NCI-H1105 (cell line): ENCODE measurements at regions not wholly inside any gene's neighbourhood (a gene's known extent, or its start where the extent isn't known, plus 50 kb on each side); places are given as distances from the start of the nearest gene placed in this dataset.
A peak's percentile ranks its signal among the peaks of the same experiment; 100 is the strongest.
"Not testable (repeated sequence)": the region's sequence is repeated elsewhere in the genome, so short reads cannot be mapped to it uniquely, and the experiment has no call there.

Experiments
- DNase-seq: peaks from one replicate; lab custom pipeline; 2025; lab: John Stamatoyannopoulos, UW

DNA sequence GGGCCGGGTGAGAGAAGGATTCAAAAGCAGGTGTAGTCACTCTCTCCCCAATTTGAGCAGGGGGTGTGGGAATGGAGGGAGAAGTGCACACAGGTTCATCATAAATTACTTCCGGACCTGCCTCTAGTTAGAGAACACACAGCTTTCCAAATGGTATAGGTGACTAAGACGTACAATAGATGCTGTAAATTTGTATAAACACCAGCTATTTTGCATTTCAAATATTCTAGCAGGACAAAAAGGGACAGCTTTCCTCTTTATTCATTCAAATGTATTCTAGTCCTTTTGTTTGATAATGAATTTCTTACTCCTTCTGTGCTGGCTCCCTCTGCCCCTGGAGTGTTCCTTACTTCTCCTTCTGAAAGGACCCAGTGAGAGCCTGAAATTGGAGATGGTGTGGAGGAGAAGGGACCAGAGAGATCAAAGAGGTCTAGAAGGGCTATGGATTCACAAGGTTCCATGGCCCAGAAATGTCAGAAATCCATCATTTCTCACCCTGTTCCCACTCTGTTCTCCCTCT, 53.2 kb upstream of the SH3BP4 start:
- DNase-seq: no peak

DNA sequence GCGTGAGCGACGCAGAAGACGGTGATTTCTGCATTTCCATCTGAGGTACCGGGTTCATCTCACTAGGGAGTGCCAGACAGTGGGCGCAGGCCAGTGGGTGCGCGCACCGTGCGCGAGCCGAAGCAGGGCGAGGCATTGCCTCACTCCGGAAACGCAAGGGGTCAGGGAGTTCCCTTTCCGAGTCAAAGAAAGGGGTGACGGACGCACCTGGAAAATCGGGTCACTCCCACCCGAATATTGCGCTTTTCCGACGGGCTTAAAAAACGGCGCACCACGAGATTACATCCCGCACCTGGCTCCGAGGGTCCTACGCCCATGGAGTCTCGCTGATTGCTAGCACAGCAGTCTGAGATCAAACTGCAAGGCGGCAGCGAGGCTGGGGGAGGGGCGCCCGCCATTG, 63.4 kb upstream of the SH3BP4 start:
- DNase-seq: not testable (repeated sequence)

DNA sequence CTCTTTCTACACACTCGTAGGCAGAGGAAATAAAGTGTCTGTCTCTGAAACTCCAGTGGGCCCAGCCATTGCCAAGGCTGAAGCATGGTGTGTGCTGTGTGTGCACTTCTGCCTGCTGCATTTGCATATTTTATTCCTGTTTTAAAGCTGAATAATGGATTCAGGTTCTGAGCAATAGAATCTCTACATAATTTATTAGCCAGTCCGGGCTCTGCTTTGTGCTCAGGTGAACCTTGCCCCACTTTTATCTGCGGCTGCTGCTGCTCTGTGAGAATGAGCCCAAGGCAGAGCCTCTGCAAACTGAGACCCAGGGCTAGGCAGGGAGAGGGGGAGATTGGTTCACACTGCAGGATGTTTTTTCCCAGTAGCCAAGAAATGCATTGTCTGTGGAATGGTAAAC, 64.6 kb upstream of the SH3BP4 start:
- no peak for DNase-seq

DNA sequence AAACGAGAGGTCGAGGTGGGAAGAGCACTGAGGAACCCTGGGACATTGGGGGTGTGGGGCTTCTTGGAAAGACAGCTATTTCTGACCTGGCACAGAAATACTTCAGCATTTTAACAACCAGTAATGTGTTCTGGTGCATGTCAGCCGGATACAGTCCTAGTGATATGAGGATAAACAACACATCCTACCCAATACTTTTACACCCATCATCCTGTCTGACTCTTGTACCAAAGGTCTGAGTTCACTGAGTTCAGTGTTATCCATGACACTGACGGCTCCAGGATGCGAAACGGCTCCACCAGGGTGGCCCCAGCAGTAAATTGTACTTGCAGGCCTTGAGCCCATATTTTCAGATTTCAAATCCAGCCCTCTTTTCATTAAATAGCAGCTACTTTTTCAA, 65.9 kb upstream of the SH3BP4 start:
- no peak for DNase-seq

- DNase-seq: no peak
Measured at GRCh38 chr2:234885118-234885517, 66.7 kb upstream of the SH3BP4 start.

- no peak for DNase-seq
Measured at GRCh38 chr2:234884591-234884990, 67.2 kb upstream of the SH3BP4 start.

- DNase-seq: no peak
Measured at GRCh38 chr2:234881413-234882241, 70.2 kb upstream of the SH3BP4 start.

GRCh38 chr2:234880551-234881211, 71.1 kb upstream of the SH3BP4 start:
- DNase-seq: no peak

- DNase-seq: no peak
Measured at GRCh38 chr2:234879671-234880455, 72.0 kb upstream of the SH3BP4 start.

DNA sequence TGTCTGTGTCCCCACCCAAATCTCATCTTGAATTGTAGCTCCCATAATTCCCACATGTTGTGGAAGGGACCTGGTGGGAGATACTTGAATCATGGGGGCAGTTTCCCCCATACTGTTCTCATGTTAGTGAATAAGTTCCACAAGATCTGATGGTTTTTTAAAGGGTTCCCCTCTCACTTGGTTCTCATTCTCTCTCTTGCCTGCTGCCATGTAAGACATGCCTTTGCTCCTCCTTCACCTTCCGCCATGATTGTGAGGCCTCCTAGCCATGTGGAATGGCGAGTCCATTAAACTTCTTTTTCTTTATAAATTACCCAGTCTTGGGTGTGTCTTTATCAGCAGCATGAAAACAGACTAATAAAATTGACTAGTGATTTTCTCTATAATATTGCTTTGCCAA, 75.2 kb upstream of the SH3BP4 start:
- not testable (repeated sequence) for DNase-seq

- no peak for DNase-seq
Measured at GRCh38 chr2:234874347-234875046, 77.3 kb upstream of the SH3BP4 start.

GRCh38 chr2:234873828-234874173, 78.0 kb upstream of the SH3BP4 start:
- no peak for DNase-seq

GRCh38 chr2:234873103-234873827, 78.6 kb upstream of the SH3BP4 start:
- DNase-seq: no peak

DNA sequence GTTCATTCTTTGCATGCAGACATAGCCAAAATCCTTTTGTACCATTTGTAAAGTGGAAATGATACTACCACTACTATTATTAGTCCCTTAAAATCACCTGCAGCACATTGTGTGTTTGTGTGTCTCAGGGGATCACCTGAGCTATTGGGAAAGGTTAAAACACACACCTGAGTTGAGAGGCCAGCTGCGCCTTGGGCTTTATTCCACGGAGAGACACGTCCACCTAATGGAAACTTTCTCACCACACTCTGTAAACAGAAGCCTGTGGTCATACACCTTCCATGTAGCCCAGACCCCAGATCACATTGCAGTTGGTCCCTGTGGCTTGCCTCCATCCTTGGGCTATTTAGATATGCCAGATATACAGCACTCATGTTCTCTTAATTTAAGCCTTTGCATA, 81.8 kb upstream of the SH3BP4 start:
- no peak for DNase-seq

DNA sequence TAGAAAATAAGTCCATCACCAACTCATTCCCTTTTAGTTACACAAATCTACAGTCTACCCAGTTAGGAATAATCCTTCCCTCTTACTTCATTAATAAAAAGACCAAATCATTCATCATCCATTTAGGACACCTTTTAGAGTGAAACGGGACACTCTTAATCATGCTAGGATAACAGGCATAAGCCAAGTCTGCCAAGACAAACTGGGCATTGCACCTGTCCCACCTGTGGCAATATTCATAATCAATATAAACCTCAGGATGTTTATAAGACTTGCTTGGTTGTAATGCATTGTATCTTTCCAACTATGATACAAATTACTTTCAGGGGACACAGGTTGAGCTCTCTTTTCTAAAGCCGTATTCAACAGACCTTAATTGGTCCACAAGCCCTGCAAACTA, 82.7 kb upstream of the SH3BP4 start:
- no peak for DNase-seq

- DNase-seq: no peak
Measured at GRCh38 chr2:234867882-234868285, 83.9 kb upstream of the SH3BP4 start.

DNA sequence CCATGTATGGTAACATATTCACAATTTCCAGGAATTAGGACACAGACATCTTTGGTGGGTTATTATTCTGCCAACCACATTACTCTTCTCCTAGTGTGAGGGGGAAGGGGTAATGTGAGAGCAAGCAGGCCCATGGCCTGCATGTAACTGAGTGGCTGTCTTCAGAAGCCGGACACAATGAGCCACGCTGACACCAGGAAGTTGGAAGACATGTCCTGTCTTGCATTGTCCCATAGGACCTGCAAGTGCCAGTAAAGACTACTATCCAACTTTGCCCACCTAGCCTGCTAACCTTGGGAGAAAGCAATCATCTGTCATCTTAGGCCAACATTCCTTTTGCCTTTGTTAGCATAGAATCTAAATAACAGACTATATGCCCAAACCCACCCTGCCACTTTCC, 86.2 kb upstream of the SH3BP4 start:
- DNase-seq: no peak

DNA sequence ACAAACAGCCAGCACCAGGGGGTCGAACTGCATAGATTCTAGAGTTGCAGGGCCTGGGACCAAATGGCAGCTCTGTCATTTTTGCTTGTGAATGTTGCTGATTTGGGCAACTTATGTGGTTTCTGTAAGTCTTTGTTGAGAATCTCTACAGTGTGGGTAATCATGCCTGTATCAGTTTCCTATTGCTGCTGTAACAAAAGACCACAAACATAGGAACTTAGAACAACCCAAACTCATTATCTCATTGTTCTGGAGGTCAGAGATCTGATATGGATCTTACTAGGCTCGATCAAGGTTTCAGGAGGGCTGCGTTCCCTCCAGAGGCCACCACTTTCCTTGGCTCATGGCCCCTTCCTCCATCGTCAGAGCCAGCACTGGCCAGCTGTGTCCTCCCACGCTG, 86.8 kb upstream of the SH3BP4 start:
- DNase-seq: no peak

DNA sequence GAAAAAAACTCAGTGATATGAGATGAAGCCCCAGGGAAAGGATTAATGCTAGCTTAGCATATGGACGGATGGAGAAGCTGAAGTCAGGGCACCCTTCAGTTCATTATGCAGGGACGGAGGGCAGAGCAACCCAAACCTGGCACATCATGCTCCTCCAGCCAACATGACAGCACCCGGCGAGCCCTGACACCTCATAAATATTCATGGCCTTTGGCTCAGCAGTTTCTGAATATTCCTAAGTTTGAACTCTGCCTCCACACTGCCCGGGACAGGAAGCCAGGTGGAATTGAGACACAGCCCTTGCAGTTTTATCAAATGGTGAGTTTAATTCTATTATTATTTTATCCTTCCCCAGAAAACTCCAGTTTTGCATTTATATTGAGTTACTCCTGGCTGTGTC, 87.3 kb upstream of the SH3BP4 start:
- no peak for DNase-seq

GRCh38 chr2:234863043-234863934, 88.5 kb upstream of the SH3BP4 start:
- peak; percentile 50 for DNase-seq
